Astrocyte (in vitro differentiated cells and primary cell): ENCODE measurements at regions not wholly inside any gene's neighbourhood (a gene's known extent, or its start where the extent isn't known, plus 50 kb on each side); places are given as distances from the start of the nearest gene placed in this dataset.
A peak's percentile ranks its signal among the peaks of the same experiment; 100 is the strongest.
"Not testable (repeated sequence)": the region's sequence is repeated elsewhere in the genome, so short reads cannot be mapped to it uniquely, and the experiment has no call there.

ENCODE experiments used
- DNase-seq: peaks from one replicate; pipeline ENCODE4 v3.0.0-alpha.2; 2010; ENCODE audit warnings: low read depth
- FAIRE-seq: peaks from 2 replicates; lab custom pipeline; 2011; peaks lifted over from hg19 to GRCh38; lab: Jason Lieb, UNC
- H2AFZ ChIP-seq: 2 replicates; pipeline ENCODE4 v1.6.0; 2012; ENCODE audit warnings: low read depth, low read length, inconsistent platforms
- H3K27ac ChIP-seq: 2 replicates; pipeline ENCODE4 v1.5.1; 2011; ENCODE audit warnings: low read depth, low read length, inconsistent platforms
- H3K27me3 ChIP-seq: 2 replicates; pipeline ENCODE4 v1.6.0; 2011; ENCODE audit warnings: low read length, inconsistent platforms; ENCODE audit not compliant: insufficient read depth
- H3K36me3 ChIP-seq: 2 replicates; pipeline ENCODE4 v1.5.1; 2011; ENCODE audit warnings: low read length, inconsistent platforms; ENCODE audit not compliant: insufficient read depth
- H3K4me1 ChIP-seq: 2 replicates; pipeline ENCODE4 v1.5.1; 2011; ENCODE audit warnings: low read length, inconsistent platforms; ENCODE audit not compliant: insufficient read depth
- H3K4me2 ChIP-seq: 2 replicates; pipeline ENCODE4 v1.6.0; 2012; ENCODE audit warnings: low read length, inconsistent platforms
- H3K4me3 ChIP-seq: 2 replicates; pipeline ENCODE4 v1.5.1; 2011; ENCODE audit warnings: low read depth, mild to moderate bottlenecking, low read length, inconsistent platforms; ENCODE audit not compliant: insufficient read depth
- H3K79me2 ChIP-seq: 2 replicates; pipeline ENCODE4 v1.6.0; 2012; ENCODE audit warnings: mild to moderate bottlenecking, low read length, inconsistent platforms; ENCODE audit not compliant: insufficient read depth
- H3K9ac ChIP-seq: 2 replicates; pipeline ENCODE4 v1.6.0; 2012; ENCODE audit warnings: mild to moderate bottlenecking, low read length, inconsistent platforms
- H3K9me3 ChIP-seq: 2 replicates; pipeline ENCODE4 v1.5.1; 2012; ENCODE audit warnings: low read depth, mild to moderate bottlenecking, low read length, inconsistent platforms; ENCODE audit not compliant: insufficient read depth
- H4K20me1 ChIP-seq: 2 replicates; pipeline ENCODE4 v1.6.0; 2012; ENCODE audit warnings: low read length, inconsistent platforms; ENCODE audit not compliant: insufficient read depth
- H3K27ac Mint-ChIP-seq: one replicate; pipeline ENCODE4 v1.8.0; 2021; ENCODE audit warnings: mild to moderate bottlenecking, mixed read lengths; ENCODE audit not compliant: unreplicated experiment
- H3K27me3 Mint-ChIP-seq: one replicate; pipeline ENCODE4 v1.8.0; 2021; ENCODE audit warnings: low read depth, mixed read lengths; ENCODE audit not compliant: unreplicated experiment
- H3K36me3 Mint-ChIP-seq: one replicate; pipeline ENCODE4 v1.8.0; 2021; ENCODE audit warnings: low read depth, mixed read lengths; ENCODE audit not compliant: unreplicated experiment
- H3K4me1 Mint-ChIP-seq: one replicate; pipeline ENCODE4 v1.8.0; 2021; ENCODE audit warnings: low read depth, mixed read lengths; ENCODE audit not compliant: unreplicated experiment
- H3K4me3 Mint-ChIP-seq: one replicate; pipeline ENCODE4 v1.8.0; 2021; ENCODE audit warnings: mild to moderate bottlenecking, moderate library complexity, mixed read lengths; ENCODE audit not compliant: unreplicated experiment
- H3K9me3 Mint-ChIP-seq: one replicate; pipeline ENCODE4 v1.8.0; 2021; ENCODE audit warnings: mild to moderate bottlenecking, mixed read lengths; ENCODE audit not compliant: unreplicated experiment
- EZH2 ChIP-seq: IDR thresholded peaks from 2 replicates; pipeline ENCODE4 v1.6.1; 2012; ENCODE audit warnings: mild to moderate bottlenecking, low read length, inconsistent platforms; ENCODE audit not compliant: insufficient read depth
- TF ChIP-seq, protein P1 (sequence below): IDR thresholded peaks from 2 replicates; pipeline ENCODE4 v1.5.1; 2011; ENCODE audit warnings: low read depth, mild to moderate bottlenecking, inconsistent platforms, low read length, moderate library complexity; ENCODE audit not compliant: insufficient read depth

DNA sequence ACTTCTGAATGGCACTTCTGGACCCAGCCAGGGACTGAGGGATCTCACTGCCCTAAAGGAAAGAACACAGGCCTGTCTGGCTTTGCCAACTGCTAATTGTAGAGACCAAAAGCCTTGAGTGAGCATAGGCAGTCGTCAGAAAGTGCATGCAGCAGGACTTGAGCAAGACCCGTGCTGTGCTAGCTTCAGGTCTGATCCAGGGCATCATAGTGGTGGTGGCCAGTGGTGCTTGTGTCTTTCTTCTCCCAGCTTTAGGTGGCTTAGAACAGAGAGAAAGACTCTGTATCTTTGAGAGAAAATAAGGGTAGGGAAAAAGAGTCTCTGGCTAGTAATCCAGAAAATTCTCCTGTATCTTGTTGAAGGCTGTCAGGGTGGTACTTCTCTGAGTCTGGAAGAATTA lies 1385.6 kb upstream of the DEFB115 start:
- peaks cover 11% of the 10 kb centered on the region for H3K9me3 ChIP-seq
- not testable (repeated sequence) for H3K27me3 ChIP-seq, H3K79me2 ChIP-seq, H3K27ac ChIP-seq, H3K9ac ChIP-seq, DNase-seq, H3K4me3 Mint-ChIP-seq, H2AFZ ChIP-seq, H3K4me1 ChIP-seq, FAIRE-seq, H3K4me1 Mint-ChIP-seq, H4K20me1 ChIP-seq, H3K36me3 ChIP-seq, H3K4me2 ChIP-seq, H3K4me3 ChIP-seq, H3K36me3 Mint-ChIP-seq, H3K27me3 Mint-ChIP-seq, H3K27ac Mint-ChIP-seq
- H3K9me3 Mint-ChIP-seq = peaks cover 18% of the 10 kb centered on the region

DNA sequence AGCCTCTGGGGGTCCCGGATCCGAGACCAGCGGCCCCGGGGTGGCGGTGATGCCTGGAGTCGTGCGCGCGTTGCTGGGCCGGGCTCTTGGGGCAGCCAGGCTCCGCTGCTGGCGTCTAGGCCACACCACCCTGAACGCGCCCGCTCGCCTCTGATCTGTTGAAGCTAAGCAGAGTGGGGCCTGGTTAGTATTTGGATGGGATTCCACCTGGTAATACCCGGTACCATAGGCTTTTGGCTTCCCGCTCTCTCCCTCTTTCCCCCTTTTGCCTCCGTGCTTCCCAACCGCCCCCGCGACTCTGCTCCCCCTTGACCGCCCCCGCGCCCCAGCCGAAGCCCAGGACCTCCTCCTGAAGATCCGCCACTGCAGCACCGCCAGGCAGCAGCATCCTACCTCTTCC lies 1383.5 kb upstream of the DEFB115 start:
- Histone ChIP-seq H3K4me2 (peak overlapping the region; percentile 52), H3K4me3 (peak overlapping the region; percentile 37), H3K4me1 (no peaks in the 10 kb centered on the region), H4K20me1 (no peaks in the 10 kb centered on the region), H3K79me2 (no peaks in the 10 kb centered on the region), H3K27me3 (no peaks in the 10 kb centered on the region), H3K27ac (no peak overlapping the region), H3K9me3 (peaks cover 24% of the 10 kb centered on the region), H3K9ac (peak overlapping the region; percentile 48), H2AFZ (no peak overlapping the region), H3K36me3 (no peaks in the 10 kb centered on the region)
- Mint-ChIP-seq H3K27me3 (no peaks in the 10 kb centered on the region), H3K27ac (no peak overlapping the region), H3K4me1 (no peaks in the 10 kb centered on the region), H3K36me3 (no peaks in the 10 kb centered on the region), H3K4me3 (no peak overlapping the region), H3K9me3 (peaks cover 32% of the 10 kb centered on the region)
- DNase-seq (peak; percentile 30), FAIRE-seq (no peak)
- TF ChIP-seq, protein P1, sequence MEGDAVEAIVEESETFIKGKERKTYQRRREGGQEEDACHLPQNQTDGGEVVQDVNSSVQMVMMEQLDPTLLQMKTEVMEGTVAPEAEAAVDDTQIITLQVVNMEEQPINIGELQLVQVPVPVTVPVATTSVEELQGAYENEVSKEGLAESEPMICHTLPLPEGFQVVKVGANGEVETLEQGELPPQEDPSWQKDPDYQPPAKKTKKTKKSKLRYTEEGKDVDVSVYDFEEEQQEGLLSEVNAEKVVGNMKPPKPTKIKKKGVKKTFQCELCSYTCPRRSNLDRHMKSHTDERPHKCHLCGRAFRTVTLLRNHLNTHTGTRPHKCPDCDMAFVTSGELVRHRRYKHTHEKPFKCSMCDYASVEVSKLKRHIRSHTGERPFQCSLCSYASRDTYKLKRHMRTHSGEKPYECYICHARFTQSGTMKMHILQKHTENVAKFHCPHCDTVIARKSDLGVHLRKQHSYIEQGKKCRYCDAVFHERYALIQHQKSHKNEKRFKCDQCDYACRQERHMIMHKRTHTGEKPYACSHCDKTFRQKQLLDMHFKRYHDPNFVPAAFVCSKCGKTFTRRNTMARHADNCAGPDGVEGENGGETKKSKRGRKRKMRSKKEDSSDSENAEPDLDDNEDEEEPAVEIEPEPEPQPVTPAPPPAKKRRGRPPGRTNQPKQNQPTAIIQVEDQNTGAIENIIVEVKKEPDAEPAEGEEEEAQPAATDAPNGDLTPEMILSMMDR = no peak
- no peak for TF ChIP-seq EZH2

DNA sequence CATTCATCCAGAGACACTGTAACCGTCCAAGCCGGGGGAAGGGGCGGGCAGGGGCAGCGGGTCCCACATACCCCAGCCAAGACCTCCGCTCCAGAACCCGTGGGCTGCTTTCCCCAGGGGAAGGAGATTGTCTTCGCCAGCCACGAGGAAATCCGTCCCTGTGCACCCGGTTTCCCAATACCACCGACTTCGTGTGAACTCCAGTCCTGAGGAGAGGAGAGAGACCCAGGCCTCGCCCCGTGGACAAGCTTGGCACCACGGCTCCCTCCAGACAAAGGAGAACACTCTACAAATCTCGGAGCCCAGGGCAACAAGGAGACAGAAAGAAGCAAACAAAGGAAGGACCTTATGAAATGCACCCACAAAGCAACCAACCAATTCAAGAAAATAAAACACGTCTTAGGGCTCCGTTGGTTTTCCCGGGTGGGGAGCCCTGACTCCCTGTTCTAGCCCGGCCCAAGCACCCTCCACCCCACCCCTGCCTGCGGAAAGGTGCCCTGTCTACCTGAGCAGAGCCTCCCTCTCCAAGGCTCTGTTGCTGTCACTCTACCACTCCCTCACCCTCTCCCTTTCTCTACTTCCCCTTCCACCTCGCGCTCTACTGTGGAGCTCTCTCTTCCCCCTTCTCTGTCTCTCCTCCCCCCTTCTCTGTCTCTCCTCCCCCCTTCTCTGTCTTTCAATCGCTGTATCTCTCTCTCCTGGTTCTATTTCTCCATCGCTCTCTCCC lies 1382.8 kb upstream of the DEFB115 start:
- no peak overlapping the region for H3K4me3 ChIP-seq
- Mint-ChIP-seq H3K36me3 (no peaks in the 10 kb centered on the region), H3K4me1 (no peaks in the 10 kb centered on the region), H3K9me3 (peaks cover 34% of the 10 kb centered on the region), H3K4me3 (no peak overlapping the region), H3K27me3 (no peaks in the 10 kb centered on the region), H3K27ac (no peak overlapping the region)
- H3K36me3 ChIP-seq = no peaks in the 10 kb centered on the region
- no peaks in the 10 kb centered on the region for H3K4me1 ChIP-seq
- FAIRE-seq (no peak), DNase-seq (no peak)
- TF ChIP-seq, protein P1 = no peak
- TF ChIP-seq EZH2 = no peak
- no peak overlapping the region for H3K9ac ChIP-seq
- H3K4me2 ChIP-seq = no peak overlapping the region
- H3K79me2 ChIP-seq = no peaks in the 10 kb centered on the region
- no peak overlapping the region for H2AFZ ChIP-seq
- H3K9me3 ChIP-seq = peaks cover 28% of the 10 kb centered on the region
- H3K27ac ChIP-seq = no peak overlapping the region
- no peaks in the 10 kb centered on the region for H4K20me1 ChIP-seq
- no peaks in the 10 kb centered on the region for H3K27me3 ChIP-seq

DNA sequence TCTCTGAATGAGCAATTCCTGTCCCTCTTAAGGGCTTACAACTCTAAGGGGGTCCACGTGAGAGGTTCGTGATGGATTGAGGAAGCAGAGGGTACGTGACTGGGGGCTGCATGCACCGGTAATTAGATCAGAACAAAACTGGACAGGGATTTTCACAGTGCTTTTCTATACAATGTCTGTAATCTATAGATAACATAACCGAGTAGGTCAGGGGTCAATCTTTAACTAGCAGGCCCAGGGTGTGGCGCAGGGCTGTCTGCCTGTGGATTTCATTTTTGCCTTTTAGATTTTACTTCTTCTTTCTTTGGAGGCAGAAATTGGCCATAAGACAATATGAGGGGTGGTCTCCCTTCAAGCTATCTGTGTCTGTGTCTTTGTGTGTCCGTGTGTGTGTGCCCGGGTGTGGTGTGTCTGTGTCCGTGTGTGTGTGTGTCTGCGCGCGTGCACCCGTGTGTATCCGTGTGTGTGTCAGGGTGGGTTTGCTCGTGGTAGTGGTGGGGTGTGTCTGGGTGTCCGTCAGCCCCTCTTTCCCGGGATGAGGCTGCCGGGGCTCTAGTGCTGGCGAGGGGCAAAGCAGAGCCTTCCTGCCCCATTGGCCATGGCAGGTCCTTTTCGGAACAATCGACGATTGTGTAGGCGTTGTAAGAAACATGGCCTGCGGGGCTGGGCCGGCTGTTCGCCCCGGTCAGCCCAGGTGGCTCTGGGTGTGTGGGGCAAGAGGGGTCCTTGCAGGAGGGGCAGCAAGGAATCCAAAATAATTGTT lies 1382.0 kb upstream of the DEFB115 start:
- H3K4me1 Mint-ChIP-seq, H3K79me2 ChIP-seq, H3K36me3 ChIP-seq, H3K4me2 ChIP-seq, H3K27me3 ChIP-seq, H3K27ac ChIP-seq, DNase-seq, H3K36me3 Mint-ChIP-seq, H3K4me3 ChIP-seq, H3K27ac Mint-ChIP-seq, H2AFZ ChIP-seq, H4K20me1 ChIP-seq, H3K4me3 Mint-ChIP-seq, FAIRE-seq, H3K9ac ChIP-seq, H3K4me1 ChIP-seq, H3K27me3 Mint-ChIP-seq: not testable (repeated sequence)
- H3K9me3 ChIP-seq = peaks cover 28% of the 10 kb centered on the region
- peaks cover 34% of the 10 kb centered on the region for H3K9me3 Mint-ChIP-seq
